Ovary (tissue), 7 donors: ENCODE measurements at regions not wholly inside any gene's neighbourhood (a gene's known extent, or its start where the extent isn't known, plus 50 kb on each side); places are given as distances from the start of the nearest gene placed in this dataset.
"Not testable (repeated sequence)": the region's sequence is repeated elsewhere in the genome, so short reads cannot be mapped to it uniquely, and the experiment has no call there.

Experiments used
- DNase-seq, 5 donors: peaks; one replicate each; pipeline ENCODE4 v3.0.0-alpha.2; 2019 to 2020
- H3K27ac ChIP-seq, 2 donors: fragments of 200-600 bp; one replicate each; pipeline versions ENCODE4 v1.5.1 to v1.8.0; 2019 to 2022
- H3K27me3 ChIP-seq: fragments of 200-600 bp; one replicate; pipeline ENCODE4 v1.8.0; 2022
- H3K36me3 ChIP-seq: fragments of 200-600 bp; sonication (generic); one replicate; pipeline ENCODE4 v1.5.1; 2019
- H3K4me1 ChIP-seq: one replicate; pipeline ENCODE4 v1.8.1; 2013; ENCODE audit warnings: mild to moderate bottlenecking, moderate library complexity; ENCODE audit not compliant: insufficient read depth
- H3K4me3 ChIP-seq: fragments of 200-600 bp; sonication (generic); one replicate; pipeline ENCODE4 v1.5.1; 2017
- H3K9me3 ChIP-seq, 2 donors: fragments of 200-600 bp in 1 of 2; sonication (generic) in 1 of 2; one replicate each; pipeline versions ENCODE4 v1.5.1 to v1.8.1; 2013 to 2019; ENCODE audit warnings: mild to moderate bottlenecking in 1 of 2, moderate library complexity in 1 of 2
- WGBS, 3 donors: extraction: QIAGEN DNeasy Blood & Tissue Kit in 1 of 3; methylation state at CpG; one replicate each; pipeline versions ENCODE4 v1.1.5 to v1.1.7; 2013 to 2017; 5-methylcytosine and 5-hydroxymethylcytosine counted together
- intact Hi-C, 4 donors: fragments of 100-400 bp; cut with DNase I; formaldehyde crosslinking; loops; one replicate each; pipeline versions ENCODE4 v1.11.0 to v1.15.1; 2022 to 2023
- donor health status: DM: no; HTN: no; CAD: no; lungs with moderate emphysema.
- donor health status: DM: no; HTN: no; CAD: no.
- donor health status: Bipolar disorder and iron deficiency.
- donor health status: DM: no; HTN: no; CAD: no.
- donor health status: DM: yes; HTN: yes; CAD: no.

- intact Hi-C loops, DNase-seq, H3K4me3 ChIP-seq, H3K9me3 ChIP-seq, H3K27me3 ChIP-seq, H3K27ac ChIP-seq, H3K4me1 ChIP-seq, H3K36me3 ChIP-seq: not testable (repeated sequence)
- 44 to 56% (median 53%) methylated on average over 4 to 6 of the region's 16 CpGs for WGBS, 3 donors
These were observed 132.4 kb downstream of the TNFRSF13B start for GRCh38 chr17:16839242-16840175.

GRCh38 chr17:16838795-16839194 lies 133.1 kb downstream of the TNFRSF13B start:
- WGBS, 3 donors: 62% methylated on average over 3 of the region's 6 CpGs; no CpG with 5 or more reads in 2 of the 3 donors
- H3K27ac ChIP-seq, H3K4me1 ChIP-seq, H3K36me3 ChIP-seq, DNase-seq, H3K4me3 ChIP-seq, intact Hi-C loops, H3K9me3 ChIP-seq, H3K27me3 ChIP-seq: not testable (repeated sequence)

DNA sequence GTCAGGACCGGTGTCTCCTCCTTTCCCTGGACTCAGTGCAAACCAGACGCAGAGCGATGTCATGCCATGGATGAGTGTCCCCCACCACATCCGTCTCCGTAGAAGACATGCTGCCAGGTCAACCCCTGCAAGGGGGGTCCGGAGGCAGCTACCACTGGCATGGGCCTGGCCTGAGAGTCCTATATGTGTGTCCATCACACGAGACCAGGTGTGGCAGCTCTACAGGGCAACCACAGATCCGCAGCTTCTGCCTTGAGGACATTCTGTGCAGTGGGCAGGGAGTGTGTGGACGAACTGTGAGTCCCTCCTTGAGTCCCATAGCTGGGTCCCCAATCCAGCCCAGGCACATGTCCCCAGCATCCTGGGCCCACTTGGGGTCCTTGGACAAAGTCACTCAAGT lies 133.6 kb downstream of the TNFRSF13B start:
- H3K4me3 ChIP-seq, H3K4me1 ChIP-seq, H3K9me3 ChIP-seq, intact Hi-C loops, H3K27ac ChIP-seq, H3K36me3 ChIP-seq, H3K27me3 ChIP-seq, DNase-seq: not testable (repeated sequence)
- 83 to 93% (median 90%) methylated on average over 1 to 5 of the region's 9 CpGs for WGBS, 3 donors

- intact Hi-C loops, H3K27ac ChIP-seq, H3K4me3 ChIP-seq, H3K36me3 ChIP-seq, H3K27me3 ChIP-seq, DNase-seq, H3K4me1 ChIP-seq, H3K9me3 ChIP-seq: not testable (repeated sequence)
- WGBS, 3 donors: 67 to 79% (median 78%) methylated on average over 4 to 9 of the region's 11 CpGs
These were observed 134.3 kb downstream of the TNFRSF13B start for GRCh38 chr17:16837468-16838266.

DNA sequence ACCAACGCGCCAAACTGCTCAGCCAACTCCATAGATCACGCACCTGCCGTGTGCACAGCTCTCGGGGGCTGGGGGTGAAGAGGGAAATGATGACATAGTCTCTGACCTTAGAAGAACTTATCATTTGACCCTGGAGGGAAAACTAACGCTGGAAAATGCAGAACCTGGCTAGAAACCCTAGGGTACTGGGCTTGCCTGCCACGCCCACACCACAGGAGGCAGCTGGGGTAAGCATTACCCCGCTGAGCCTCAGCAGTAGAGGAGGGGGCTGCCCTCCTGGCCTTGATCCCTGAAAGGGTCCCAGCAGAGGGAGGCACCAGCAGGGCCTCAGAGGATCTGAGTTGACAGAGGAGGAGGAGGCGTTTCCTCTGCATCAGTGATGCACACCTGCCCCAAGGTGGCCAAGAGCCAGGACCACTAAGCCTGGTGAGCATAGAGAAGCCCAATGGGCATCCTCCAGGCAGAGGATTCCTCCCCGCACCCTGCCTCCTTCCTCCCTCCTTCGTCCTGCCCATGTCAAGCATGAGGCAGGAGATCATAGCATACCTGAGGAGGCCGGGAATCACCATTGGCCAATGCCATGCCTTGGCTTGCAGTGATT lies 135.5 kb downstream of the TNFRSF13B start:
- H3K9me3 ChIP-seq, DNase-seq, H3K27me3 ChIP-seq, H3K4me3 ChIP-seq, H3K4me1 ChIP-seq, H3K36me3 ChIP-seq, intact Hi-C loops, H3K27ac ChIP-seq: not testable (repeated sequence)
- 11 to 25% methylated on average over 4 to 10 of the region's 12 CpGs; no CpG with 5 or more reads in 1 of the 3 donors for WGBS, 3 donors

DNA sequence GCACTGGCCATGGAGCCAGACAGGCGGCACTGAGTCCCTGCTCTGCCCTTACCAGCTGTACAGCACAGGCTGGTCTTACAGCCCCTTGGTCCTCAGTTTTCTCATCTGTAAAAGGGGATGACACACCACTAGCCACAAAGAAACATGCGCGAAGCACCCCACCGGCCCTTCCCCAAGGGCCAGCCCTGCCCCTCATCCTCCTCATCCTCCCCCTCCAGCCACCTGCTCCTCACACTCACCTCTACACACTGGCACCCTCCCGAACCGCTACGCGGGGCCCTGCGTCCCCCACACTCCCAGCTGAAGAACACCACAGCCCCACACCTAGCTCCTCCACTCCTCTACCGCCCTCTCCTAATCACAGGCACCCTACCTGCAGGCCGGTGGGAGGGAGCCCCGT lies 138.4 kb downstream of the TNFRSF13B start:
- H3K27ac ChIP-seq, DNase-seq, H3K27me3 ChIP-seq, intact Hi-C loops, H3K9me3 ChIP-seq, H3K4me3 ChIP-seq, H3K4me1 ChIP-seq, H3K36me3 ChIP-seq: not testable (repeated sequence)
- 54 to 89% (median 86%) methylated on average over 3 to 8 of the region's 12 CpGs for WGBS, 3 donors

- H3K4me1 ChIP-seq, H3K36me3 ChIP-seq, H3K4me3 ChIP-seq, H3K9me3 ChIP-seq, intact Hi-C loops, DNase-seq, H3K27ac ChIP-seq, H3K27me3 ChIP-seq: not testable (repeated sequence)
- 52 to 62% methylated on average over 4 to 5 of the region's 8 CpGs; no CpG with 5 or more reads in 1 of the 3 donors for WGBS, 3 donors
These were observed 139.1 kb downstream of the TNFRSF13B start for GRCh38 chr17:16832853-16833252.

GRCh38 chr17:16832206-16832605 lies 139.7 kb downstream of the TNFRSF13B start:
- intact Hi-C loops, H3K36me3 ChIP-seq, H3K4me3 ChIP-seq, H3K9me3 ChIP-seq, H3K27me3 ChIP-seq, H3K4me1 ChIP-seq, H3K27ac ChIP-seq, DNase-seq: not testable (repeated sequence)
- 77 to 84% (median 81%) methylated on average over 6 to 9 of the region's 14 CpGs for WGBS, 3 donors

GRCh38 chr17:16830770-16831169 lies 140.7 kb downstream of the CCDC144A start:
- H3K36me3 ChIP-seq, H3K4me1 ChIP-seq, H3K27ac ChIP-seq, intact Hi-C loops, H3K9me3 ChIP-seq, DNase-seq, H3K27me3 ChIP-seq, H3K4me3 ChIP-seq: not testable (repeated sequence)
- 74 to 89% methylated on average over 4 of the region's 6 CpGs; no CpG with 5 or more reads in 1 of the 3 donors for WGBS, 3 donors

GRCh38 chr17:16830219-16830618 lies 140.2 kb downstream of the CCDC144A start:
- H3K27ac ChIP-seq, H3K9me3 ChIP-seq, H3K4me3 ChIP-seq, H3K4me1 ChIP-seq, H3K27me3 ChIP-seq, DNase-seq, intact Hi-C loops, H3K36me3 ChIP-seq: not testable (repeated sequence)
- WGBS, 3 donors: 37 to 67% methylated on average over 1 to 2 of the region's 12 CpGs; no CpG with 5 or more reads in 1 of the 3 donors
